ENCODE measurements at regions not wholly inside any gene's neighbourhood (a gene's known extent, or its start where the extent isn't known, plus 50 kb on each side); places are given as distances from the start of the nearest gene placed in this dataset.

DNA sequence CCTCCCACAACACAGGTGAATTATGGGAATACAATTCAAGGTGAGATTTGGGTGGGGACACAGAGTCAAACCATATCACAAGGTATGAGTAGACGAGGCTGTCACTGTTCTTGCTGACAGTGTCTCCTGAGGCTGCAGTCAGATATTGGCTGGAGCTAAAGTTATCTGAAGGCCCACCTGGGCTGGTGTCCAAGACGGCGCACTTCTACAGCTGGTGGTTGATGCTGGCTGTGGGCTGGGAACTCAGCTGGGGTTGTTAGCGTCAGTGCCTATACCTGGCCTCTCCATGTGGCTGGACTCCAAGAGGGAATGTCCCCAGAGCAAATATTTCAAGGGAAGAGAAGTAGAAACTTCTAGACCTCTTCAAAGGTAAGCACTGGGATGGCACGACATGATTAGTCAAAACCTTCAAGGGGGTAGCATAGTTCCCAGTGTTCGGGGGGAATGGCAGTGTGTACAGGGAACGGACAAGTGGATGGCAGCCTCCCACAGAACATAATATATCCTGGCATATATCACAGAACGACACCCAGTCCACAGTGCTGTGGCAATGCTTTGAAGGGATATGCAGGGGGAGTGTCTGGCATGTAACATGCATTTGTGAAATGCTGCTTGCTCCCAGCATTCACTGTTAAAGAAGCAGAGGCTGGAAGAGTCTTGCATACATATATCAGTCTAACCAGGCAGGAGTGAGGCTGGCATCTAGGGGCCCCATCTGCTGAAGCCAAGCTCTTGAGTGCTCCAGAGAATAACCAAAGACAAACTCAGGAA, 126.7 kb upstream of the RFLNA start:
- ATAC-seq, result no peak
- TF ChIP-seq ZFP3 (CRISPR knock-in tag; IDR thresholded peaks at IDR 0.05), result no peak
- no peak for TF ChIP-seq ARNTL (CRISPR knock-in tag; IDR thresholded peaks at IDR 0.05; ENCODE audit: borderline replicate concordance, low read depth)
- TF ChIP-seq PPARA (CRISPR knock-in tag; IDR thresholded peaks at IDR 0.05; ENCODE audit: borderline replicate concordance), result no peak
- no peak for TF ChIP-seq ISL1 (CRISPR knock-in tag; IDR thresholded peaks at IDR 0.05)
- TF ChIP-seq ZC3H10 (CRISPR knock-in tag; IDR thresholded peaks at IDR 0.05), result no peak
- TF ChIP-seq, protein P1, sequence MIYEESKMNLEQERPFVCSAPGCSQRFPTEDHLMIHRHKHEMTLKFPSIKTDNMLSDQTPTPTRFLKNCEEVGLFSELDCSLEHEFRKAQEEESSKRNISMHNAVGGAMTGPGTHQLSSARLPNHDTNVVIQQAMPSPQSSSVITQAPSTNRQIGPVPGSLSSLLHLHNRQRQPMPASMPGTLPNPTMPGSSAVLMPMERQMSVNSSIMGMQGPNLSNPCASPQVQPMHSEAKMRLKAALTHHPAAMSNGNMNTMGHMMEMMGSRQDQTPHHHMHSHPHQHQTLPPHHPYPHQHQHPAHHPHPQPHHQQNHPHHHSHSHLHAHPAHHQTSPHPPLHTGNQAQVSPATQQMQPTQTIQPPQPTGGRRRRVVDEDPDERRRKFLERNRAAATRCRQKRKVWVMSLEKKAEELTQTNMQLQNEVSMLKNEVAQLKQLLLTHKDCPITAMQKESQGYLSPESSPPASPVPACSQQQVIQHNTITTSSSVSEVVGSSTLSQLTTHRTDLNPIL (CRISPR knock-in tag; IDR thresholded peaks at IDR 0.05; ENCODE audit: low read depth), result no peak
- no peak for TF ChIP-seq ZNF8 (CRISPR knock-in tag; IDR thresholded peaks at IDR 0.05)
- TF ChIP-seq GLIS3 (CRISPR knock-in tag; IDR thresholded peaks at IDR 0.05), result no peak
- TF ChIP-seq RARB (CRISPR knock-in tag; IDR thresholded peaks at IDR 0.05), result no peak

DNA sequence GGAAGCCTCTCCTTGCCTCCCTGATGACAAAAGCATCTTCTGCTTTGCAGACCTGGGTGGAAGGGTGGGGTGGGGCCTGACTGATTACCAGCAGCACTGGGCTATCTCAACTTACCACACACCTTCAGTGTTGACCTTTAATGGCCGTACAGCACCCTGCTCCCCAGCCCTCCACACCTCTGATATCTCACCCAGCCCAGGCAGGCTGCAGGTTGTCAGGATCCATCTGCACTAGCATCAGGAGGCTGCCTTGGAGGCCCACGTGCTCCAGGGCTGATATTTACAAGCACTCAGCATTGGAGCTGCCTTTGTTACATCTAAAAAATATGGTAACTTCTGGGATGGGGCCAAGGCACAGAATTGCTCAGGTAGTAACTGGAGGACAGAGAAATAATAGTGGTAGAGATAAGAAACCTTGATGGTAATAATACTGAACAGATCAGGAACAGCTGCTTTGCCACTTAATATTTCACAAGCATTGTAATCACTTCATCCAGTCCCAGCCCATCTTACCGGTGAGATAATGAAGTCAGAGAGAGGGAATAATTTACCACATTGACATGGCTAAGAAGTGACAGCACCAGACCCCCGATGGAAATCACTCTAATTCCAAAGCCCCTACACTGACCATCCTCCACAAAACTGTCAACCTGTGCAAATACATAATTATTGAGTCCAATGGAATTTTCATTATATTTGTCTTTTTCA, 125.2 kb upstream of the RFLNA start:
- no peak for ATAC-seq
- TF ChIP-seq, protein P2, sequence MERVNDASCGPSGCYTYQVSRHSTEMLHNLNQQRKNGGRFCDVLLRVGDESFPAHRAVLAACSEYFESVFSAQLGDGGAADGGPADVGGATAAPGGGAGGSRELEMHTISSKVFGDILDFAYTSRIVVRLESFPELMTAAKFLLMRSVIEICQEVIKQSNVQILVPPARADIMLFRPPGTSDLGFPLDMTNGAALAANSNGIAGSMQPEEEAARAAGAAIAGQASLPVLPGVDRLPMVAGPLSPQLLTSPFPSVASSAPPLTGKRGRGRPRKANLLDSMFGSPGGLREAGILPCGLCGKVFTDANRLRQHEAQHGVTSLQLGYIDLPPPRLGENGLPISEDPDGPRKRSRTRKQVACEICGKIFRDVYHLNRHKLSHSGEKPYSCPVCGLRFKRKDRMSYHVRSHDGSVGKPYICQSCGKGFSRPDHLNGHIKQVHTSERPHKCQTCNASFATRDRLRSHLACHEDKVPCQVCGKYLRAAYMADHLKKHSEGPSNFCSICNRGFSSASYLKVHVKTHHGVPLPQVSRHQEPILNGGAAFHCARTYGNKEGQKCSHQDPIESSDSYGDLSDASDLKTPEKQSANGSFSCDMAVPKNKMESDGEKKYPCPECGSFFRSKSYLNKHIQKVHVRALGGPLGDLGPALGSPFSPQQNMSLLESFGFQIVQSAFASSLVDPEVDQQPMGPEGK (CRISPR knock-in tag; IDR thresholded peaks at IDR 0.05; ENCODE audit: borderline replicate concordance), result no peak
- no peak for TF ChIP-seq CSDC2 (CRISPR knock-in tag; IDR thresholded peaks at IDR 0.05)
- TF ChIP-seq, protein P1 (CRISPR knock-in tag; IDR thresholded peaks at IDR 0.05; ENCODE audit: low read depth), result no peak
- TF ChIP-seq, protein P3, sequence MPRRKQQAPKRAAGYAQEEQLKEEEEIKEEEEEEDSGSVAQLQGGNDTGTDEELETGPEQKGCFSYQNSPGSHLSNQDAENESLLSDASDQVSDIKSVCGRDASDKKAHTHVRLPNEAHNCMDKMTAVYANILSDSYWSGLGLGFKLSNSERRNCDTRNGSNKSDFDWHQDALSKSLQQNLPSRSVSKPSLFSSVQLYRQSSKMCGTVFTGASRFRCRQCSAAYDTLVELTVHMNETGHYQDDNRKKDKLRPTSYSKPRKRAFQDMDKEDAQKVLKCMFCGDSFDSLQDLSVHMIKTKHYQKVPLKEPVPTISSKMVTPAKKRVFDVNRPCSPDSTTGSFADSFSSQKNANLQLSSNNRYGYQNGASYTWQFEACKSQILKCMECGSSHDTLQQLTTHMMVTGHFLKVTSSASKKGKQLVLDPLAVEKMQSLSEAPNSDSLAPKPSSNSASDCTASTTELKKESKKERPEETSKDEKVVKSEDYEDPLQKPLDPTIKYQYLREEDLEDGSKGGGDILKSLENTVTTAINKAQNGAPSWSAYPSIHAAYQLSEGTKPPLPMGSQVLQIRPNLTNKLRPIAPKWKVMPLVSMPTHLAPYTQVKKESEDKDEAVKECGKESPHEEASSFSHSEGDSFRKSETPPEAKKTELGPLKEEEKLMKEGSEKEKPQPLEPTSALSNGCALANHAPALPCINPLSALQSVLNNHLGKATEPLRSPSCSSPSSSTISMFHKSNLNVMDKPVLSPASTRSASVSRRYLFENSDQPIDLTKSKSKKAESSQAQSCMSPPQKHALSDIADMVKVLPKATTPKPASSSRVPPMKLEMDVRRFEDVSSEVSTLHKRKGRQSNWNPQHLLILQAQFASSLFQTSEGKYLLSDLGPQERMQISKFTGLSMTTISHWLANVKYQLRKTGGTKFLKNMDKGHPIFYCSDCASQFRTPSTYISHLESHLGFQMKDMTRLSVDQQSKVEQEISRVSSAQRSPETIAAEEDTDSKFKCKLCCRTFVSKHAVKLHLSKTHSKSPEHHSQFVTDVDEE (CRISPR knock-in tag; IDR thresholded peaks at IDR 0.05), result no peak
- TF ChIP-seq TOX (CRISPR knock-in tag; IDR thresholded peaks at IDR 0.05; ENCODE audit: borderline replicate concordance), result no peak
- no peak for TF ChIP-seq ZNF8 (CRISPR knock-in tag; IDR thresholded peaks at IDR 0.05)
- TF ChIP-seq ISL1 (CRISPR knock-in tag; IDR thresholded peaks at IDR 0.05), result no peak
- no peak for TF ChIP-seq ESRRG (CRISPR knock-in tag; IDR thresholded peaks at IDR 0.05)
- no peak for TF ChIP-seq ZFP3 (CRISPR knock-in tag; IDR thresholded peaks at IDR 0.05)
- TF ChIP-seq TCF4 (CRISPR knock-in tag; IDR thresholded peaks at IDR 0.05; ENCODE audit: borderline replicate concordance), result no peak
- TF ChIP-seq GLIS3 (CRISPR knock-in tag; IDR thresholded peaks at IDR 0.05), result no peak
- TF ChIP-seq RARB (CRISPR knock-in tag; IDR thresholded peaks at IDR 0.05), result no peak
- TF ChIP-seq OSR1 (CRISPR knock-in tag; IDR thresholded peaks at IDR 0.05), result no peak
- TF ChIP-seq, protein P4, sequence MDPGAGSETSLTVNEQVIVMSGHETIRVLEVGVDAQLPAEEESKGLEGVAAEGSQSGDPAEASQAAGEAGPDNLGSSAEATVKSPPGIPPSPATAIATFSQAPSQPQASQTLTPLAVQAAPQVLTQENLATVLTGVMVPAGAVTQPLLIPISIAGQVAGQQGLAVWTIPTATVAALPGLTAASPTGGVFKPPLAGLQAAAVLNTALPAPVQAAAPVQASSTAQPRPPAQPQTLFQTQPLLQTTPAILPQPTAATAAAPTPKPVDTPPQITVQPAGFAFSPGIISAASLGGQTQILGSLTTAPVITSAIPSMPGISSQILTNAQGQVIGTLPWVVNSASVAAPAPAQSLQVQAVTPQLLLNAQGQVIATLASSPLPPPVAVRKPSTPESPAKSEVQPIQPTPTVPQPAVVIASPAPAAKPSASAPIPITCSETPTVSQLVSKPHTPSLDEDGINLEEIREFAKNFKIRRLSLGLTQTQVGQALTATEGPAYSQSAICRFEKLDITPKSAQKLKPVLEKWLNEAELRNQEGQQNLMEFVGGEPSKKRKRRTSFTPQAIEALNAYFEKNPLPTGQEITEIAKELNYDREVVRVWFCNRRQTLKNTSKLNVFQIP (CRISPR knock-in tag; IDR thresholded peaks at IDR 0.05; ENCODE audit: borderline replicate concordance, low read depth), result no peak
- no peak for TF ChIP-seq ZNF70 (CRISPR knock-in tag; IDR thresholded peaks at IDR 0.05)
- no peak for TF ChIP-seq SNAI2 (CRISPR knock-in tag; IDR thresholded peaks at IDR 0.05)

DNA sequence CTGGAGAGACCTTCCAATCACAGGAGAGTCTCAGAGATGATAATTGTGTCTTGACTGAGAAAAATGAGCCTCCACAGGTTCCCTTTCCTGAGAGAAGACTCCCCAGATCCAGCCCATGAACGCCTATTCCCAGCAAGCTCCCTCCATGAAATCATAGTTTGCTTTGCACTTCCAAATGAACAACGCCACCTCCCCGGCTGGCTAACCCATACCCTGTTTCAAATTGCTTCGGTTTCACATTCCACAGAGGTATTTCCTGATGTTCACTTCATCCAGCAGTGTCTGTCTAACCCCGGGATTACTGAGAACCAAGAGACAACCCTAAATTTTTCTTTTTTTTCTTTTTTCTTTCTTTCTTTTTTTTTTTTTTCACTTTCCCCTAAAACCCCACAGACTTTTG, 124.1 kb upstream of the RFLNA start:
- TF ChIP-seq, protein P1 (CRISPR knock-in tag; IDR thresholded peaks at IDR 0.05; ENCODE audit: low read depth), result no peak
- TF ChIP-seq OSR1 (CRISPR knock-in tag; IDR thresholded peaks at IDR 0.05), result no peak
- no peak for TF ChIP-seq RARB (CRISPR knock-in tag; IDR thresholded peaks at IDR 0.05)
- no peak for TF ChIP-seq ZFP30 (CRISPR knock-in tag; IDR thresholded peaks at IDR 0.05)
- no peak for TF ChIP-seq ZC3H10 (CRISPR knock-in tag; IDR thresholded peaks at IDR 0.05)
- TF ChIP-seq, protein P4 (CRISPR knock-in tag; IDR thresholded peaks at IDR 0.05; ENCODE audit: borderline replicate concordance, low read depth), result no peak
- TF ChIP-seq ZNF70 (CRISPR knock-in tag; IDR thresholded peaks at IDR 0.05), result no peak
- no peak for TF ChIP-seq TCF4 (CRISPR knock-in tag; IDR thresholded peaks at IDR 0.05; ENCODE audit: borderline replicate concordance)
- no peak for TF ChIP-seq TOX (CRISPR knock-in tag; IDR thresholded peaks at IDR 0.05; ENCODE audit: borderline replicate concordance)
- TF ChIP-seq PPARA (CRISPR knock-in tag; IDR thresholded peaks at IDR 0.05; ENCODE audit: borderline replicate concordance), result no peak
- TF ChIP-seq SNAI2 (CRISPR knock-in tag; IDR thresholded peaks at IDR 0.05), result no peak
- no peak for TF ChIP-seq ESRRG (CRISPR knock-in tag; IDR thresholded peaks at IDR 0.05)
- TF ChIP-seq ZNF565 (CRISPR knock-in tag; conservative IDR thresholded peaks at IDR 0.05; ENCODE audit: low read depth), result no peak
- no peak for ATAC-seq

Measured in SK-N-SH treated with all-trans-retinoic acid at 6 μM for 48 hours (cell line).